SK-N-SH treated with all-trans-retinoic acid at 6 μM for 48 hours (cell line): ENCODE measurements at regions not wholly inside any gene's neighbourhood (a gene's known extent, or its start where the extent isn't known, plus 50 kb on each side); places are given as distances from the start of the nearest gene placed in this dataset.

ENCODE experiments used
- ATAC-seq: fragments of 200-7000 bp; cut with Tn5 transposase; 3 replicates; pipeline ENCODE4 v1.9.1; 2020; ENCODE audit warnings: mild to moderate bottlenecking, moderate library complexity
- ARNTL ChIP-seq: fragments of 450-650 bp; formaldehyde crosslinking; IDR thresholded peaks from 2 replicates; pipeline ENCODE4 v1.5.0; 2020; ENCODE audit warnings: low read depth, mild to moderate bottlenecking, moderate library complexity, borderline replicate concordance
- BACH2 ChIP-seq: fragments of 250-450 bp; sonication (Bioruptor Pico); IDR thresholded peaks from 2 replicates; pipeline ENCODE4 v1.9.0; 2021; ENCODE audit warnings: mild to moderate bottlenecking, borderline replicate concordance
- CREB5 ChIP-seq: fragments of 250-450 bp; sonication (Bioruptor Pico); IDR thresholded peaks from 2 replicates; pipeline ENCODE4 v1.5.1; 2020; ENCODE audit warnings: low read depth, mild to moderate bottlenecking, moderate library complexity
- CSRNP3 ChIP-seq: fragments of 250-450 bp; sonication (Bioruptor Pico); IDR thresholded peaks from 2 replicates; pipeline ENCODE4 v1.5.1; 2021; ENCODE audit warnings: mild to moderate bottlenecking, moderate library complexity
- ESRRG ChIP-seq: fragments of 250-450 bp; sonication (Bioruptor Pico); IDR thresholded peaks from 2 replicates; pipeline ENCODE4 v1.6.1; 2021; ENCODE audit warnings: mild to moderate bottlenecking
- GLIS3 ChIP-seq: fragments of 250-450 bp; sonication (Bioruptor Pico); IDR thresholded peaks from 2 replicates; pipeline ENCODE4 v1.5.0; 2020; ENCODE audit warnings: mild to moderate bottlenecking, moderate library complexity
- ISL1 ChIP-seq: fragments of 250-450 bp; sonication (Bioruptor Pico); IDR thresholded peaks from 2 replicates; pipeline ENCODE4 v2.1.2; 2022; ENCODE audit warnings: mild to moderate bottlenecking, moderate library complexity
- OSR1 ChIP-seq: fragments of 250-450 bp; sonication (Bioruptor Pico); IDR thresholded peaks from 2 replicates; pipeline ENCODE4 v1.8.0; 2022; ENCODE audit warnings: moderate library complexity, mild to moderate bottlenecking, inconsistent platforms
- PATZ1 ChIP-seq: fragments of 250-450 bp; sonication (Bioruptor Pico); IDR thresholded peaks from 2 replicates; pipeline ENCODE4 v1.8.0; 2020; ENCODE audit warnings: mild to moderate bottlenecking, moderate library complexity, borderline replicate concordance
- POU6F1 ChIP-seq: fragments of 250-450 bp; sonication (Bioruptor Pico); IDR thresholded peaks from 2 replicates; pipeline ENCODE4 v1.8.0; 2021; ENCODE audit warnings: low read depth, mild to moderate bottlenecking, moderate library complexity, borderline replicate concordance
- PPARA ChIP-seq: fragments of 250-450 bp; sonication (Bioruptor Pico); IDR thresholded peaks from 2 replicates; pipeline ENCODE4 v1.5.0; 2020; ENCODE audit warnings: mild to moderate bottlenecking, borderline replicate concordance
- RARB ChIP-seq: fragments of 250-450 bp; sonication (Bioruptor Pico); IDR thresholded peaks from 2 replicates; pipeline ENCODE4 v1.8.0; 2021; ENCODE audit warnings: mild to moderate bottlenecking, moderate library complexity
- SNAI2 ChIP-seq: fragments of 250-450 bp; sonication (Bioruptor Pico); IDR thresholded peaks from 2 replicates; pipeline ENCODE4 v1.5.0; 2020; ENCODE audit warnings: mild to moderate bottlenecking, moderate library complexity
- TCF4 ChIP-seq: fragments of 250-450 bp; sonication (Bioruptor Pico); IDR thresholded peaks from 2 replicates; pipeline ENCODE4 v1.8.0; 2021; ENCODE audit warnings: mild to moderate bottlenecking, moderate library complexity, borderline replicate concordance
- TOX ChIP-seq: fragments of 250-450 bp; sonication (Bioruptor Pico); IDR thresholded peaks from 2 replicates; pipeline ENCODE4 v1.8.0; 2021; ENCODE audit warnings: mild to moderate bottlenecking, moderate library complexity, borderline replicate concordance
- TSHZ2 ChIP-seq: fragments of 250-450 bp; sonication (Bioruptor Pico); IDR thresholded peaks from 2 replicates; pipeline ENCODE4 v1.5.0; 2020; ENCODE audit warnings: mild to moderate bottlenecking, moderate library complexity
- ZC3H10 ChIP-seq: fragments of 250-450 bp; sonication (Bioruptor Pico); IDR thresholded peaks from 2 replicates; pipeline ENCODE4 v1.5.1; 2021; ENCODE audit warnings: mild to moderate bottlenecking, moderate library complexity
- ZFP3 ChIP-seq: fragments of 250-450 bp; sonication (Bioruptor Pico); IDR thresholded peaks from 2 replicates; pipeline ENCODE4 v1.5.0; 2020; ENCODE audit warnings: mild to moderate bottlenecking, moderate library complexity
- ZNF70 ChIP-seq: fragments of 450-650 bp; formaldehyde crosslinking; IDR thresholded peaks from 2 replicates; pipeline ENCODE4 v1.5.0; 2020; ENCODE audit warnings: mild to moderate bottlenecking, moderate library complexity
- ZNF8 ChIP-seq: fragments of 450-650 bp; formaldehyde crosslinking; IDR thresholded peaks from 2 replicates; pipeline ENCODE4 v1.5.0; 2020; ENCODE audit warnings: mild to moderate bottlenecking, moderate library complexity

- ATAC-seq, result no peak
- TF ChIP-seq CSRNP3, result no peak
- TF ChIP-seq ZC3H10 (CRISPR knock-in tag), result no peak
- TF ChIP-seq ZFP3 (CRISPR knock-in tag), result no peak
- no peak for TF ChIP-seq CREB5
- no peak for TF ChIP-seq OSR1 (CRISPR knock-in tag)
- TF ChIP-seq ZNF8, result no peak
- no peak for TF ChIP-seq PPARA (CRISPR knock-in tag)
- TF ChIP-seq, all 23 proteins: peak for 0
Observed at GRCh38 chr12:109648521-109648920, 65.1 kb upstream of the FAM222A start.

GRCh38 chr12:109650808-109651207 lies 62.8 kb upstream of the FAM222A start:
- ATAC-seq, result no peak
- TF ChIP-seq RARB, result no peak
- TF ChIP-seq TOX (CRISPR knock-in tag), result no peak
- TF ChIP-seq CSRNP3, result no peak
- no peak for TF ChIP-seq GLIS3 (CRISPR knock-in tag)
- TF ChIP-seq ZC3H10 (CRISPR knock-in tag), result no peak
- no peak for TF ChIP-seq ZFP3 (CRISPR knock-in tag)
- no peak for TF ChIP-seq TSHZ2
- TF ChIP-seq BACH2 (CRISPR knock-in tag), result no peak
- no peak for TF ChIP-seq ISL1 (CRISPR knock-in tag)
- TF ChIP-seq ZNF70 (CRISPR knock-in tag), result no peak
- no peak for TF ChIP-seq ESRRG (CRISPR knock-in tag)
- TF ChIP-seq CREB5, result no peak
- TF ChIP-seq TCF4, result no peak
- TF ChIP-seq PATZ1 (CRISPR knock-in tag), result no peak
- TF ChIP-seq POU6F1 (CRISPR knock-in tag), result no peak
- no peak for TF ChIP-seq OSR1 (CRISPR knock-in tag)
- TF ChIP-seq ZNF8, result no peak
- no peak for TF ChIP-seq ARNTL (CRISPR knock-in tag)
- no peak for TF ChIP-seq SNAI2 (CRISPR knock-in tag)
